22Rv1 (cell line): ENCODE measurements at regions not wholly inside any gene's neighbourhood (a gene's known extent, or its start where the extent isn't known, plus 50 kb on each side); places are given as distances from the start of the nearest gene placed in this dataset.

Source experiments
- ZFX ChIP-seq: fragments of 450-650 bp; IDR thresholded peaks from 2 replicates; pipeline ENCODE4 v1.6.1; 2017; ENCODE audit warnings: antibody characterized with exemption, borderline replicate concordance
- TF ChIP-seq, protein P1 (sequence below): fragments of 450-650 bp; IDR thresholded peaks from 2 replicates; pipeline ENCODE4 v1.5.1; 2017; ENCODE audit warnings: mild to moderate bottlenecking

DNA sequence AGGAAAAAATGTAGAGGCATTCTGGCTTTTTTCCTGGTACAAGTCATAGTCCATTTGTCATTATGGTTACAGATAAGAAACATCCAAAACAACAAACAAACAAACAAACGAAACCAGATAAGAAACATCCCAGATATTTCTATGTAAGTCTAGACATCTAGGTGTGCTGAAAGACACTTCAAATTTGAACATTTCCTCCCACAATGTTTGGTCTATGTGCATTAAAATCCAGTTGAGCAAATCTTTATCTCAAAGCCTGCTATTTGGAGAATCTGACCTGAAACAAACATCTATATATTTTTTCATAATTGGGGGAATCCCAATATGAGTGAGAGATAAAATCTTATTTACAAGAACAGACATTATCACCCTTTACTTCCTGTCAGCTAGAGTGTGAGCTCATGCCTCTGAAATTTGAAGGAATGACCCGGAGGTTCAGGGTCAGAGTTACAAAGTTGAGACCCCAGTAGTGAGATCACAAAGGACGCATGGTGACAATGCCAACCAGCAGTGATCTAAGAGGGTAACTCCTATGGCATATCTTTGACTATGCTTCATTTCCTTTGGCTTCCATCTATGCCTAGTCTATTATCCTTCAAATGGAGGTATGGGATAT lies 182.9 kb upstream of the ATP1B1 start:
- TF ChIP-seq, protein P1, sequence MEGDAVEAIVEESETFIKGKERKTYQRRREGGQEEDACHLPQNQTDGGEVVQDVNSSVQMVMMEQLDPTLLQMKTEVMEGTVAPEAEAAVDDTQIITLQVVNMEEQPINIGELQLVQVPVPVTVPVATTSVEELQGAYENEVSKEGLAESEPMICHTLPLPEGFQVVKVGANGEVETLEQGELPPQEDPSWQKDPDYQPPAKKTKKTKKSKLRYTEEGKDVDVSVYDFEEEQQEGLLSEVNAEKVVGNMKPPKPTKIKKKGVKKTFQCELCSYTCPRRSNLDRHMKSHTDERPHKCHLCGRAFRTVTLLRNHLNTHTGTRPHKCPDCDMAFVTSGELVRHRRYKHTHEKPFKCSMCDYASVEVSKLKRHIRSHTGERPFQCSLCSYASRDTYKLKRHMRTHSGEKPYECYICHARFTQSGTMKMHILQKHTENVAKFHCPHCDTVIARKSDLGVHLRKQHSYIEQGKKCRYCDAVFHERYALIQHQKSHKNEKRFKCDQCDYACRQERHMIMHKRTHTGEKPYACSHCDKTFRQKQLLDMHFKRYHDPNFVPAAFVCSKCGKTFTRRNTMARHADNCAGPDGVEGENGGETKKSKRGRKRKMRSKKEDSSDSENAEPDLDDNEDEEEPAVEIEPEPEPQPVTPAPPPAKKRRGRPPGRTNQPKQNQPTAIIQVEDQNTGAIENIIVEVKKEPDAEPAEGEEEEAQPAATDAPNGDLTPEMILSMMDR: no peak
- no peak for TF ChIP-seq ZFX
